ENCODE measurements at regions not wholly inside any gene's neighbourhood (a gene's known extent, or its start where the extent isn't known, plus 50 kb on each side); places are given as distances from the start of the nearest gene placed in this dataset.

DNA sequence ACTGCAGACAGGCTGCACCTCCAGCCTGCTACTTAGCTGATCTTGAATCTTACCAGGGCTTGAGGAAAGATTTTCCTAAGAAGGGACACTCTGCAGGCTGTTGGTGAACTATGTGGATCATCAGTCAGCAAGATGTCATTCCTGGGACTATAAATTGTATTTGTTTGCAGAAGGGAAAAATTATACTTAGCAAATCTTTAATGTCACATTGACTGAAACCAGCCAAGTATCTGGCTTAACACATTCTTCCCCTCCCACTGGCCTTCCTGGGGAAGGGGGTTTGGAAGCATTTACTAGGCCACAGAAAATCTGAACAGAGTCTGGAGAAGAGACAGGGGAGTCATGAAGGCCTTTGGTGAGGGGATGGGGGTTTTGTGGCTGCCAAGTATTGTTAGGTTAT is 156.7 kb upstream of the EOLA2 start:
- no TSS peak for BruUV-seq (replicated peaks)
- in situ Hi-C loops (cut with HindIII; ENCODE audit: extremely low pct_ligation_motif_present, low pct_unique_long_range_greater_than_20kb), result no loop called here
- DNase-seq (ENCODE audit: low spot score), result no peak
- TF ChIP-seq ZNF34 (CRISPR knock-in tag; IDR thresholded peaks at IDR 0.05; ENCODE audit: borderline replicate concordance) (no peak), ZNF660 (CRISPR knock-in tag; IDR thresholded peaks at IDR 0.05; ENCODE audit: borderline replicate concordance, low read depth) (no peak), ZNF879 (CRISPR knock-in tag; IDR thresholded peaks at IDR 0.05) (no peak), ZNF431 (CRISPR knock-in tag; IDR thresholded peaks at IDR 0.05; ENCODE audit: borderline replicate concordance, low read depth) (no peak), KAT2B (IDR thresholded peaks at IDR 0.05; ENCODE audit: borderline replicate concordance, low read depth, low read length) (no peak), NPAS2 (CRISPR knock-in tag; IDR thresholded peaks at IDR 0.05; ENCODE audit: borderline replicate concordance) (no peak), PPARG (CRISPR knock-in tag; conservative IDR thresholded peaks at IDR 0.05) (no peak), SIX1 (CRISPR knock-in tag; IDR thresholded peaks at IDR 0.05; ENCODE audit: borderline replicate concordance) (no peak), ZNF234 (CRISPR knock-in tag; conservative IDR thresholded peaks at IDR 0.05) (no peak)
- TF ChIP-seq, protein P1, sequence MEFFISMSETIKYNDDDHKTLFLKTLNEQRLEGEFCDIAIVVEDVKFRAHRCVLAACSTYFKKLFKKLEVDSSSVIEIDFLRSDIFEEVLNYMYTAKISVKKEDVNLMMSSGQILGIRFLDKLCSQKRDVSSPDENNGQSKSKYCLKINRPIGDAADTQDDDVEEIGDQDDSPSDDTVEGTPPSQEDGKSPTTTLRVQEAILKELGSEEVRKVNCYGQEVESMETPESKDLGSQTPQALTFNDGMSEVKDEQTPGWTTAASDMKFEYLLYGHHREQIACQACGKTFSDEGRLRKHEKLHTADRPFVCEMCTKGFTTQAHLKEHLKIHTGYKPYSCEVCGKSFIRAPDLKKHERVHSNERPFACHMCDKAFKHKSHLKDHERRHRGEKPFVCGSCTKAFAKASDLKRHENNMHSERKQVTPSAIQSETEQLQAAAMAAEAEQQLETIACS (CRISPR knock-in tag; IDR thresholded peaks at IDR 0.05), result no peak
- TF ChIP-seq, protein P2, sequence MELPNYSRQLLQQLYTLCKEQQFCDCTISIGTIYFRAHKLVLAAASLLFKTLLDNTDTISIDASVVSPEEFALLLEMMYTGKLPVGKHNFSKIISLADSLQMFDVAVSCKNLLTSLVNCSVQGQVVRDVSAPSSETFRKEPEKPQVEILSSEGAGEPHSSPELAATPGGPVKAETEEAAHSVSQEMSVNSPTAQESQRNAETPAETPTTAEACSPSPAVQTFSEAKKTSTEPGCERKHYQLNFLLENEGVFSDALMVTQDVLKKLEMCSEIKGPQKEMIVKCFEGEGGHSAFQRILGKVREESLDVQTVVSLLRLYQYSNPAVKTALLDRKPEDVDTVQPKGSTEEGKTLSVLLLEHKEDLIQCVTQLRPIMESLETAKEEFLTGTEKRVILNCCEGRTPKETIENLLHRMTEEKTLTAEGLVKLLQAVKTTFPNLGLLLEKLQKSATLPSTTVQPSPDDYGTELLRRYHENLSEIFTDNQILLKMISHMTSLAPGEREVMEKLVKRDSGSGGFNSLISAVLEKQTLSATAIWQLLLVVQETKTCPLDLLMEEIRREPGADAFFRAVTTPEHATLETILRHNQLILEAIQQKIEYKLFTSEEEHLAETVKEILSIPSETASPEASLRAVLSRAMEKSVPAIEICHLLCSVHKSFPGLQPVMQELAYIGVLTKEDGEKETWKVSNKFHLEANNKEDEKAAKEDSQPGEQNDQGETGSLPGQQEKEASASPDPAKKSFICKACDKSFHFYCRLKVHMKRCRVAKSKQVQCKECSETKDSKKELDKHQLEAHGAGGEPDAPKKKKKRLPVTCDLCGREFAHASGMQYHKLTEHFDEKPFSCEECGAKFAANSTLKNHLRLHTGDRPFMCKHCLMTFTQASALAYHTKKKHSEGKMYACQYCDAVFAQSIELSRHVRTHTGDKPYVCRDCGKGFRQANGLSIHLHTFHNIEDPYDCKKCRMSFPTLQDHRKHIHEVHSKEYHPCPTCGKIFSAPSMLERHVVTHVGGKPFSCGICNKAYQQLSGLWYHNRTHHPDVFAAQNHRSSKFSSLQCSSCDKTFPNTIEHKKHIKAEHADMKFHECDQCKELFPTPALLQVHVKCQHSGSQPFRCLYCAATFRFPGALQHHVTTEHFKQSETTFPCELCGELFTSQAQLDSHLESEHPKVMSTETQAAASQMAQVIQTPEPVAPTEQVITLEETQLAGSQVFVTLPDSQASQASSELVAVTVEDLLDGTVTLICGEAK (IDR thresholded peaks at IDR 0.05), result no peak
- TF ChIP-seq, protein P2 (CRISPR knock-in tag; IDR thresholded peaks at IDR 0.05), result no peak

More for the DNA sequence above, 156.7 kb upstream of the EOLA2 start:
- no peak overlapping the region for H3K27ac ChIP-seq (ENCODE audit: extremely low read length, insufficient read depth, low read length)
- H4K20me1 ChIP-seq (ENCODE audit: insufficient read depth, low read length), result no peaks in the 10 kb centered on the region
- POLR2A ChIA-PET, result no interaction called here
- no peak overlapping the region for H3K9ac ChIP-seq (ENCODE audit: insufficient read depth, low read depth, low read length)
- H3K79me2 ChIP-seq (ENCODE audit: insufficient read depth, low read length), result no peaks in the 10 kb centered on the region
- no peak overlapping the region for H3K4me3 ChIP-seq (replicated peaks in 1 of 3; ENCODE audit: insufficient read depth in 1 of 3, low read depth in 2 of 3, low read length in 3 of 3)
- ATAC-seq (no peak), FAIRE-seq (no peak)
- no peaks in the 10 kb centered on the region for H3K27me3 ChIP-seq (ENCODE audit: control insufficient read depth in 1 of 2, insufficient read depth in 2 of 2, low read length in 2 of 2)
- no peaks in the 10 kb centered on the region for H3K36me3 ChIP-seq (replicated peaks in 1 of 2; ENCODE audit: control insufficient read depth in 1 of 2, insufficient read depth in 2 of 2, low read length in 2 of 2)
- H2AFZ ChIP-seq (ENCODE audit: low read length), result no peak overlapping the region
- no peaks in the 10 kb centered on the region for H3K4me1 ChIP-seq (ENCODE audit: insufficient read depth, low read length)
- intact Hi-C loops (cut with micrococcal nuclease; ENCODE audit: unreplicated experiment), result no loop called here
- CTCF ChIA-PET (ENCODE audit: low intra/inter-chr PET ratio, low total read pairs), result no interaction called here
- H3K4me2 ChIP-seq (ENCODE audit: low read depth, low read length), result no peak overlapping the region
- H3K9me3 ChIP-seq (ENCODE audit: low read length), result no peaks in the 10 kb centered on the region

Measured in HepG2 (cell line).